ENCODE measurements at regions not wholly inside any gene's neighbourhood (a gene's known extent, or its start where the extent isn't known, plus 50 kb on each side); places are given as distances from the start of the nearest gene placed in this dataset.
"Not testable (repeated sequence)": the region's sequence is repeated elsewhere in the genome, so short reads cannot be mapped to it uniquely, and the experiment has no call there.

DNA sequence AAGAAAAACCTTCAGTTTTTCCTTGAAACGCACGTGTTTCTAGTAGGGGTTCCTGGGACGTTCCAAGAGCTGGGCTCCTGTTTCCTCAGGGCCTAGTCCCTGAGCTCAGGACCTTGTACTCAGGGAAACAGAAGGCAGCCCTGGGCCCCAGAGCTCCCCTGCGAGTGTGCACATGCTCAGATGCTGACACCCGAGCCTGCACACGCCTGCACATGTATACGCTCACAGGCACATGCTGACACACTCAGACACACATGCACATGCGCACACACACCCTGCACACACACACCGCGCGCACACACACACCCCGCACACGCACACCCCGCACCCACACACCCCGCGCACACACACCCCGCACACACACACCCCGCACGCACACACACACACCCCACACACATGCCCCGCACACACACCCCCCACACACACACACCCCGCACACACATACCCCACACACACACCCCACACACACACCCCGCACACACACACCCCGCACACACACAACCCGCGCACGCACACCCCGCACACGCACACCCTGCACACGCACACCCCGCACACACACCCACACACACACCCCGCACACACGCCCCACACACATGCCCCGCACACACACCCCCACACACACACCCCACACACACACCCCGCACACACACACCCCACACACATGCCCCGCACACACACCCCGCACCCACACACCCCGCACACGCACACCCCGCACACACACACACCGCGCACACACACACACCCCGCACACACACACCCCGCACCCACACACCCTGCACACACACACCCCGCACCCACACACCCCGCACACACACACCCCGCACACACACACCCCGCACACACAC, 52.2 kb downstream of the CALML3 start:
- no peak for DNase-seq (ENCODE audit: insufficient read length, low spot score, missing footprints)
- Histone ChIP-seq H3K4me1 (ENCODE audit: insufficient read depth, low read length) (peaks cover 12% of the 10 kb centered on the region), H3K27ac (ENCODE audit: low read depth, low read length) (no peak overlapping the region), H3K9me3 (ENCODE audit: low read depth, low read length) (no peaks in the 10 kb centered on the region), H3K4me3 (ENCODE audit: insufficient read depth, low read length) (no peak overlapping the region), H2AFZ (ENCODE audit: low read length) (no peak overlapping the region), H3K4me2 (ENCODE audit: insufficient read depth, low read length) (no peak overlapping the region), H4K20me1 (ENCODE audit: insufficient read depth, low read length) (no peaks in the 10 kb centered on the region), H3K79me2 (ENCODE audit: insufficient read depth, low read length) (no peaks in the 10 kb centered on the region), H3K27me3 (ENCODE audit: insufficient read depth, low read length) (no peaks in the 10 kb centered on the region), H3K36me3 (ENCODE audit: insufficient read depth, low read length) (no peaks in the 10 kb centered on the region)
- TF ChIP-seq, protein P1, sequence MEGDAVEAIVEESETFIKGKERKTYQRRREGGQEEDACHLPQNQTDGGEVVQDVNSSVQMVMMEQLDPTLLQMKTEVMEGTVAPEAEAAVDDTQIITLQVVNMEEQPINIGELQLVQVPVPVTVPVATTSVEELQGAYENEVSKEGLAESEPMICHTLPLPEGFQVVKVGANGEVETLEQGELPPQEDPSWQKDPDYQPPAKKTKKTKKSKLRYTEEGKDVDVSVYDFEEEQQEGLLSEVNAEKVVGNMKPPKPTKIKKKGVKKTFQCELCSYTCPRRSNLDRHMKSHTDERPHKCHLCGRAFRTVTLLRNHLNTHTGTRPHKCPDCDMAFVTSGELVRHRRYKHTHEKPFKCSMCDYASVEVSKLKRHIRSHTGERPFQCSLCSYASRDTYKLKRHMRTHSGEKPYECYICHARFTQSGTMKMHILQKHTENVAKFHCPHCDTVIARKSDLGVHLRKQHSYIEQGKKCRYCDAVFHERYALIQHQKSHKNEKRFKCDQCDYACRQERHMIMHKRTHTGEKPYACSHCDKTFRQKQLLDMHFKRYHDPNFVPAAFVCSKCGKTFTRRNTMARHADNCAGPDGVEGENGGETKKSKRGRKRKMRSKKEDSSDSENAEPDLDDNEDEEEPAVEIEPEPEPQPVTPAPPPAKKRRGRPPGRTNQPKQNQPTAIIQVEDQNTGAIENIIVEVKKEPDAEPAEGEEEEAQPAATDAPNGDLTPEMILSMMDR (IDR thresholded peaks at IDR 0.05; ENCODE audit: extremely low read depth, low read depth, low read length): no peak

DNA sequence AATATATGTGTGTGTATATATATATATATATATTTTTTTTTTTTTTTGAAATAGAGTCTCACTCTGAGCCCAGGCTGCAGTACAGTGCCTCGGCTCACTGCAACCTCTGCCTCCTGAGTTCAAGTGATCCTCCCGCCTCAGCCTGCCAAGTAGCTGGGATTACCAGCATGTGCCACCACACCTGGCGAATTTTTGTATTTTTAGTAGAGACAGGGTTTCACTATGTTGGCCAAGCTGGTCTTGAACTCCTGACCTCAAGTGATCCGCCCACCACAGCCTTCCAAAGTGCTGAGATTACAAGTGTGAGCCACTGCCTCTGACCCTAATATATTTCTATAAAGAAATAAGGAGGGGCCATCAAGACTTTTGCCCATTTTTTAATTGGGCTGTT, 55.3 kb downstream of the CALML3 start:
- not testable (repeated sequence) for H4K20me1 ChIP-seq (ENCODE audit: insufficient read depth, low read length); H2AFZ ChIP-seq (ENCODE audit: low read length); H3K4me3 ChIP-seq (ENCODE audit: insufficient read depth, low read length); H3K9me3 ChIP-seq (ENCODE audit: low read depth, low read length); H3K27me3 ChIP-seq (ENCODE audit: insufficient read depth, low read length); H3K36me3 ChIP-seq (ENCODE audit: insufficient read depth, low read length); H3K4me2 ChIP-seq (ENCODE audit: insufficient read depth, low read length); H3K79me2 ChIP-seq (ENCODE audit: insufficient read depth, low read length); DNase-seq (ENCODE audit: insufficient read length, low spot score, missing footprints); H3K27ac ChIP-seq (ENCODE audit: low read depth, low read length)
- peaks cover 18% of the 10 kb centered on the region for H3K4me1 ChIP-seq (ENCODE audit: insufficient read depth, low read length)

DNA sequence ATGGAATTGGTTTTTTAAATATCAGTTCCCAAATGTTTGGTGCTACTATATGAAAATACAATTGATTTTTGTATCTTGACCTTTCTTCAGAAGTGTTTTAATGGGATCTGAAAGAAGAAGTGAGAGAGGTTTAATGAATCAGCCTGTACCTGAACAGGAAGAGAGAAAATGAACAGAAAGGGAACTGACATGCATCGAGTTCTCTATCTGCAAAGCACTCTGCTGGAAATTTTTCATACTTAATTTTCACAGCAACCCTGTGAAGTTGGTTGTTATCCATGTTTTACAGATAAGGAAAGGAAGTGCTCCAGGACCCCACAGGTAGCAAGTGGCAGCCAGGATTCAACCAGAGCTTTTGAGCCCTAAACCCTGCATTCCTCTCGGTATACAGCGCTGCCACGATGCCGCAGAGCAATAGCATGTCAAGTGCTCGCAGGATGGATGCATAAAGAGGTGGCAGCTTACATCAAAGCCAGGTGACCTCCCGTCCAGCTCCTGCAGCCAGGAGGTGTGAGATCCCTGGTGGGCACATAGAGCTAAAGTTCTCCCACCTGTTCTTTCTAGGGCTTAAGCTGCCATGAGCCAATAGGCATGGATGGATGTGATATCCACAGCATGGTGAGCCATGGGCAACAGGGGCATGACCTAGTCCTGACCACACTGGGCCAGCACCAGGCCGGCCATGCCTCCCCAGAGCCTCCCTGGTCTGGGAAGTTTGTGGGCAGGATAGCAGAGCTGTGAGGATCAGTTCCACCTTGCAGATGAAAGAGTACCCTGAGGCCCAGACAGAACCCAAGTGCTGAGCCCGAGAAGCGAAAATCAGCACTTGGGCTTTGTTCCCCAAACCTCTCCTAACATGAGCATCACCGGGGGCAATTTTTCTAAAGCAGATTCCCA, 57.2 kb downstream of the CALML3 start:
- no peak overlapping the region for H3K4me2 ChIP-seq (ENCODE audit: insufficient read depth, low read length)
- H2AFZ ChIP-seq (ENCODE audit: low read length): no peak overlapping the region
- DNase-seq (ENCODE audit: insufficient read length, low spot score, missing footprints): no peak
- H3K79me2 ChIP-seq (ENCODE audit: insufficient read depth, low read length): no peaks in the 10 kb centered on the region
- H3K9me3 ChIP-seq (ENCODE audit: low read depth, low read length): no peaks in the 10 kb centered on the region
- TF ChIP-seq, protein P1 (IDR thresholded peaks at IDR 0.05; ENCODE audit: extremely low read depth, low read depth, low read length): no peak
- no peaks in the 10 kb centered on the region for H3K36me3 ChIP-seq (ENCODE audit: insufficient read depth, low read length)
- H4K20me1 ChIP-seq (ENCODE audit: insufficient read depth, low read length): no peaks in the 10 kb centered on the region
- H3K27ac ChIP-seq (ENCODE audit: low read depth, low read length): no peak overlapping the region
- no peak overlapping the region for H3K4me3 ChIP-seq (ENCODE audit: insufficient read depth, low read length)
- H3K4me1 ChIP-seq (ENCODE audit: insufficient read depth, low read length): peaks cover 14% of the 10 kb centered on the region
- no peaks in the 10 kb centered on the region for H3K27me3 ChIP-seq (ENCODE audit: insufficient read depth, low read length)

DNA sequence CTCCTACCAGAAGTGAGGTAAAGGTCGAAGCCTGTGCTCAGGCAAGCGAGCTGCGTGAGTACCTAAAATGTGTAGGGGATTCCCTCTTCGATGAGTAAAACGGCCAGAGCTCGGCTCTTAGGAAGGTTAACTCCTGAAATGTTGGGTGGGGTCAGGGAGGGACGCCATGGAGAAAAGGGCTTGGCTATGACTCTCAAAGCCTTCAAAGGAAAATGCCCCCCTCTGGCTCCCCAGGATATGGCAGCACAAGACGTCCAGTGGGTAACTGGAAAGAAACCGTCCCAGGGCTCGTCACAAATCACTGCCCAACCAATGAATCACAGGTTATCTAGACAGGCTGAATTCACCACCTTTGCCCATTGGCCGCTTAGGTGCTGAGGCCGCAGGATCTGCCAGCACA, 58.0 kb downstream of the CALML3 start:
- no peak overlapping the region for H2AFZ ChIP-seq (ENCODE audit: low read length)
- TF ChIP-seq, protein P1 (IDR thresholded peaks at IDR 0.05; ENCODE audit: extremely low read depth, low read depth, low read length): peak; percentile 18

More for the DNA sequence above, 58.0 kb downstream of the CALML3 start:
- no peak overlapping the region for H3K27ac ChIP-seq (ENCODE audit: low read depth, low read length)
- H3K4me1 ChIP-seq (ENCODE audit: insufficient read depth, low read length): peaks cover 14% of the 10 kb centered on the region
- no peak for DNase-seq (ENCODE audit: insufficient read length, low spot score, missing footprints)
- H3K4me3 ChIP-seq (ENCODE audit: insufficient read depth, low read length): no peak overlapping the region
- no peaks in the 10 kb centered on the region for H3K9me3 ChIP-seq (ENCODE audit: low read depth, low read length)
- H3K27me3 ChIP-seq (ENCODE audit: insufficient read depth, low read length): no peaks in the 10 kb centered on the region
- no peaks in the 10 kb centered on the region for H3K79me2 ChIP-seq (ENCODE audit: insufficient read depth, low read length)
- no peak overlapping the region for H3K4me2 ChIP-seq (ENCODE audit: insufficient read depth, low read length)
- no peaks in the 10 kb centered on the region for H4K20me1 ChIP-seq (ENCODE audit: insufficient read depth, low read length)
- no peaks in the 10 kb centered on the region for H3K36me3 ChIP-seq (ENCODE audit: insufficient read depth, low read length)
